Cardiac septum (tissue), 1 donor: ENCODE measurements at regions not wholly inside any gene's neighbourhood (a gene's known extent, or its start where the extent isn't known, plus 50 kb on each side); places are given as distances from the start of the nearest gene placed in this dataset.

Experiments
- DNase-seq: peaks from one replicate; pipeline ENCODE4 v3.0.0-alpha.2; 2020; ENCODE audit warnings: low spot score
- intact Hi-C: fragments of 100-400 bp; cut with DNase I; formaldehyde crosslinking; loops from one replicate; pipeline ENCODE4 v1.14.0; 2022
- donor health status: DM: no; HTN: no; CAD: no.

- no peak for DNase-seq
- intact Hi-C loops = loop anchor here (5.0 kb wide), 1 partner anchor 35 kb away; no protein-coding TSS in a partner anchor
Observed at GRCh38 chr11:122306831-122307391, 190.9 kb upstream of the BLID start.

GRCh38 chr11:122305426-122306320, 189.7 kb upstream of the BLID start:
- no peak for DNase-seq
- intact Hi-C loops = loop anchor here (5.0 kb wide), 1 partner anchor 37 kb away; no protein-coding TSS in a partner anchor

DNA sequence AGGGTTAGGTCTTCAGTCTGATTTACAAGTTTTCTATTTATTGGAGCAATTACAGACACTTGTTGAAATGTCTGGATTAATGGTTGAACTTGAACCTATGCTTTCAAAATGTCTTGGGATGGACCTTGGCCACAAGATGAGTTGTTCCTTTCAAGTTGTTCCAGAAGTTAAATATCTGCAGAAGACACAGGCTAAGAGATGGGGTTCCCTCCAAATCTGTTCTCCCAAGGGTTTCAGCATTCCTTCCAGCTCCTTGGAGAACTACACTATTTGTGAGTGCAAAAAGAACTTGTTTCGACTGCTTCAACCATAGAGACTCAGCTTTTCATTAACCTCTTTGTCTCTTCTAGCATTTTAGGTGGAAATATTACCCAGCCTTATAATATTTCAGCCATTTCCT, 189.0 kb upstream of the BLID start:
- DNase-seq = no peak
- intact Hi-C loops = loop anchor here (5.0 kb wide), 1 partner anchor 37 kb away; no protein-coding TSS in a partner anchor

- DNase-seq = no peak
Observed at GRCh38 chr11:122304306-122304705, 188.3 kb upstream of the BLID start.

GRCh38 chr11:122294041-122294440, 178.0 kb upstream of the BLID start:
- no peak for DNase-seq
- intact Hi-C loops = no loop called here

More at GRCh38 chr11:122304306-122304705, 188.3 kb upstream of the BLID start:
- intact Hi-C loops = no loop called here

DNA sequence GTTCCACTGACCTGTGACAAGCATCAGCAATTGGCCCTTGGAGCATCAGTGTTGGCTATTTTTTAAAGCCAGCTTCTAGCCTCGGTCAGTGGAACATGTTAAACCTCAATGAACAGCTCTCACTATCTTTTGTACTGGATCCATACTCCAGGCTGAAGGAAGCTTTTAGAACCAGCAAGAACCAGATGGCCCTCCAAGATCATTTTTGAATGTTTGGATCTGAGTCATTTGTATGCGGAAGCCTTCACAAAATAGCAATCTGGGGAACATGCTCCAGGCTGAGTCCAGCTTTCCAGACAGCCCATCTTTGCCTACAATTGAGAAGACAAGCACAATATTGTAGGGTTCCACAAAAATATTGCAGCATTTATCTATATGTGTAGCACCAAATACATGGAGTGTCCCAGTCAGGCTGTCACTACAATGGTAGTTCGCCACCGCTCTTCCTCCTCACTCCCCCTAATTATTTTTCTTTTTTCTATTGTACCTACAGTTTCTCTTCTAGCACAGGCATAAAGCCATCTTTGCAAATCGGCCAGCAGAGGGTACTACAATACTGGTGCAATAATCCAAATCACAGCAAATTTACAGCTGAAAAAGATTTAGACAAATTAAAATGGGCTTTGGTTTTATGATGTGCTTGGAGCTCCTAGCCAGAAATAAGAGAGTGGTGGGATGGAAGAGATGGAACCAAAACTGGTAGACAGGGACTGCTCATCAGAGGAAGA, 177.4 kb upstream of the BLID start:
- intact Hi-C loops = loop anchor here (2.0 kb wide), 1 partner anchor 211 kb away; no protein-coding TSS in a partner anchor
- no peak for DNase-seq

DNA sequence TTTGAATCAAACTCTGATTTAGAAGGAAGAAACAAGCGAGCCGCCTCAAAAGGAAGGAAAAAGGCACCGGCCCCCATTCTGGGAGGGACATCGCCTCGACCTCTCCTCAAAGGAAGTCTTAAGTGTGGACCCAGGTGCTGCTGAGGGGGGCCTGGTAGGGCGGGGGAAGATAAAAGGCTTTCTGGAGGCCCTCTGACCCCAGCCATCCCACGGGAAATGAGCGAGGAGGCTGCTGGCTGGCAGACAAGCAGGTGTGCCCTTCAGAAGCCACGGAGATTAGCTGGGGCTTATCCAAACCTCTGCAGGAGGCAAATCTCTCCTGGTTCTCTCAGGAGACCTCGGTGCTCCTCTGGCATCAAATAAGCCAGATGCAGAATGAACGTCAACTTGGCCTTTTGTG, 171.4 kb upstream of the BLID start:
- intact Hi-C loops = no loop called here
- no peak for DNase-seq

GRCh38 chr11:122285070-122285988, 169.3 kb upstream of the BLID start:
- no peak for DNase-seq

GRCh38 chr11:122280870-122281269, 164.9 kb upstream of the BLID start:
- DNase-seq = no peak
- intact Hi-C loops = no loop called here

More at GRCh38 chr11:122285070-122285988, 169.3 kb upstream of the BLID start:
- intact Hi-C loops = no loop called here

DNA sequence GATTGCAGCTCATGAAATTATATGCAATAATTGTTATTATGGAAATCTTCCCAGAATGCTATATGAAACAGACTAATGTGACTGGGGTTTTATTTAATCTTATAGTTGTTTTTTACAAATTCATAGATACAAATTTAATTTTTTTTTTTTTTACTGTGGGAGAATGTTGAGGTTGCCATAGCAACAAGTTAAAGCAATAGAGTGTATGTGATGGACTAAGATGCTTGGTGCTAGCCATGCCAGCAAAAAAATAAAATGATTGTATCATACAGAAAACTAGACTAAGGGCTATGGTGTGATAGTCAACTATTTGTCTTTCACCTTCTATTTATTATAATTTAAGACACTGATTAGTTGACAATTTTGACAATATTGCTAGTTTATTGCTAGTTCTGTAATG, 163.2 kb upstream of the BLID start:
- no peak for DNase-seq
- intact Hi-C loops = no loop called here

DNA sequence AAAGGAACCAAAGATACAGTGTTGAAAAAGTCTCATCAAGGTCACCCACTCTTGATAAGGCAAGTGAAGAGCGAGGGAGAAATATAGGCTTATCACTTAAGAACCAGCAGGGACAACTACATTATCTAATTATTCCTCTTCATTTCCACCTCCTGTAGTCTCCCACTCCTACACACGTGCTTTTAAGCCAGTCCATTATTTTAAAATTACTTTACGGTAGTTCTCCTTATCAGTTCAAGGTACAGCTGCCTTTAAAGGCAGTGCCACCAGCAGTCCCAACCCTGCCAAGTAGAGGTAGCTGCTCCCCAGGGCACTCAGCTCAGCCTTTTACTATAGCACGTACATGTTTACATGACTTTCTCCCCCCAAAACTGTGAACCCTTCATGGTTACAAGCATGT, 161.5 kb upstream of the BLID start:
- no peak for DNase-seq
- intact Hi-C loops = no loop called here

DNA sequence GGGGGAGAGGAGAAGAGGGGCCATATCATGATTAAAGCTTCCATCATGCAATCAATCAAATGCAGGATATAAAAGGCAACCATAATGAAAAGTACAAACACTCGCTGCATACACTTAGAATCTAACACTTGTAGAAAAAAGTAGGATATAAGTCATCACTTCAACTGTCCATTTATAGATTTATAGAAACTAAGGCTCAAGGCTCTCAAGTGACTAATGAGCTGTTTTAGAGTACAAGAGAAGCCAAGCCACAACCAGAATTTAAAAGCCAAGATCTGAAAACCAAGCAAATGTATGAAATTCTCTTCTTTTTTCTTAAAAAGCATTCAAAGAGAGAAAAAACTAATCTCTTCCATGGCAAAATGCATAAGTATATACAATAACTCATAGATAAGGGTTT, 160.2 kb upstream of the BLID start:
- no peak for DNase-seq

GRCh38 chr11:122275508-122275907, 159.5 kb upstream of the BLID start:
- no peak for DNase-seq
- intact Hi-C loops = no loop called here

More for the DNA sequence above, 160.2 kb upstream of the BLID start:
- intact Hi-C loops = no loop called here

DNA sequence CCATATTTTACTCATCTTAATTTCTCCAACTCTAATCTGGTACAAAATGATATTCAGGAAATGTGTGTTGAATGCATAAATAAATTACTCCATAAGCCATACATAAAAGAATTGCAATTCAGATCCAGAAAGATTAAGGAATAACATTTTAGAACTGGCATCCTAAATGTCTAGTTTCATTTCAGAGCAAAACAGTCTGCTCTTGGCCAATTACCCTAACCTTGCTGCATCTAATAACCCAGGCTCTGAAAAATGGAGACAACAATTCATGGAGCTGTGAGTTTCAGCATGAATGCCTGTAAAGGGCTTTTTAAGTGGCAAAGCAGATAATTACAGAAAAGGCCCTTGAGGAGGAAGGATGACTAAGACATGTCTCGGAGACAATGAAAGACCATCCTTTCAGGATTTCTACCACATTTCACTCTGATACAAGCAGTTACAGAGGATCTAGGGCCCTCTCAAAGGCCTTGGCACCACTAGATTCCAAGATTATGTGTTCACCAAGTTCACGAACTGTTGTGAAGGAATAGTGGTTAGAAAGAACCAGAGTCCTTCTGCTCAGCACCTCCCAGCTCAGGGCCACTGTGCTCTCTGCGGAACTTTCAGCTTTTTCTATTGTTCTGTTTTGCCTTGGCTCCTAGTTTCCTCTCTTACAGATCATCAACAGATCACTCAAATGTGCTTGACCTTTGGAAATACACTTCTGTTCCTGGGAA, 157.6 kb upstream of the BLID start:
- DNase-seq = no peak
- intact Hi-C loops = no loop called here

GRCh38 chr11:122271745-122272144, 155.7 kb upstream of the BLID start:
- intact Hi-C loops = no loop called here
- no peak for DNase-seq

DNA sequence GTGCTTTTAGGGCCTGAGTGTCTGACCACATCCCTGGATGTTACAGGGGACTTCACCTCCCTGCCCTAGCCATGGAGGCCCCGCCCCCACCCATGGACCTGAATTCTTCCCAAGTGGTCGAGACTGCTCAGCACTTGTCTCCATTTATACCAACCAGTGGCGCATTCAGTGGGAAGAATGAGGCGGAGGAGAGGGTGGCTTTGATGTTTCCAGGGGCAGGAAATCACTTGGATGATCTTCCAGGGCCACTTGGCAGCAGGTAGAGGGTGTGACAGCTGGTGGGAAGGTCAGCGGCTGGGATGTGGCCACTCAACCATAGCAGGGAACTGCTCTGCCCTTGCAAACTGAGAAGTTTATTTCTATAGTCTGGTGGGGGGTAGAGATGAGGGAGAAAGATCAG, 155.1 kb upstream of the BLID start:
- DNase-seq = no peak
- intact Hi-C loops = no loop called here

GRCh38 chr11:122270535-122270934, 154.5 kb upstream of the BLID start:
- intact Hi-C loops = no loop called here
- no peak for DNase-seq

- intact Hi-C loops = no loop called here
- no peak for DNase-seq
Observed at GRCh38 chr11:122269824-122270223, 153.8 kb upstream of the BLID start.
